GM12878 (cell line): ENCODE measurements at regions not wholly inside any gene's neighbourhood (a gene's known extent, or its start where the extent isn't known, plus 50 kb on each side); places are given as distances from the start of the nearest gene placed in this dataset.

Source experiments
- ATAC-seq: fragments of 200-7000 bp; cut with Tn5 transposase; 3 replicates; pipeline ENCODE4 v1.9.1; 2020; ENCODE audit warnings: mild to moderate bottlenecking, moderate library complexity
- BruUV-seq: library from RNA; stranded (reverse); fragments of 400-500 nt; replicated peaks from 2 replicates; lab custom pipeline; 2021; lab: Mats Ljungman, UMichigan
- CTCF ChIA-PET: fragments of 300-600 bp; sonication (Branson Sonifier 250); formaldehyde crosslinking; extraction: SDS; loops from one replicate; lab custom pipeline; 2021; ENCODE audit warnings: inconsistent platforms; lab: Yijun Ruan, JAX
- POLR2A ChIA-PET: fragments of 350-600 bp; formaldehyde crosslinking; extraction: SDS; loops from one replicate; lab custom pipeline; 2021; ENCODE audit warnings: inconsistent platforms; lab: Charles Lee
- RAD21 ChIA-PET: fragments of 300-600 bp; sonication (Branson Sonifier 250); formaldehyde crosslinking; loops from one replicate; lab custom pipeline; 2023; ENCODE audit warnings: antibody characterized with exemption; ENCODE audit not compliant: unreplicated experiment; lab: Charles Lee
- SMC1A ChIA-PET: fragments of 300-600 bp; sonication (Branson Sonifier 250); formaldehyde crosslinking; loops from one replicate; lab custom pipeline; 2023; ENCODE audit not compliant: unreplicated experiment, uncharacterized antibody; lab: Charles Lee
- DNase-seq: peaks from one replicate; pipeline ENCODE4 v3.0.0-alpha.2; 2011; ENCODE audit warnings: low read depth, low spot score
- FAIRE-seq: peaks from 3 replicates; lab custom pipeline; 2011; peaks lifted over from hg19 to GRCh38; lab: Jason Lieb, UNC
- H2AFZ ChIP-seq: 2 replicates; pipeline ENCODE4 v1.6.0; 2011; ENCODE audit warnings: low read depth, low read length, control low read depth; ENCODE audit not compliant: control insufficient read depth
- H3K27ac ChIP-seq: 2 replicates; pipeline ENCODE4 v1.5.1; 2011; ENCODE audit warnings: control low read depth; ENCODE audit not compliant: control insufficient read depth, insufficient read depth
- H3K27me3 ChIP-seq, 2 experiments: replicated peaks in 1 of 2; 2 replicates each; pipeline versions ENCODE4 v1.6.0 to v1.6.1; 2011; ENCODE audit warnings: low read length in 1 of 2; ENCODE audit not compliant: control insufficient read depth in 2 of 2, insufficient read depth in 2 of 2
- H3K36me3 ChIP-seq, 2 experiments: 2 replicates each; pipeline ENCODE4 v1.5.1; 2011; ENCODE audit warnings: low read length in 1 of 2; ENCODE audit not compliant: control insufficient read depth in 2 of 2, insufficient read depth in 2 of 2
- H3K4me1 ChIP-seq: 2 replicates; pipeline ENCODE4 v1.6.1; 2011; ENCODE audit warnings: mild to moderate bottlenecking, low read length, moderate library complexity, mixed read lengths; ENCODE audit not compliant: control insufficient read depth, insufficient read depth
- H3K4me2 ChIP-seq: 2 replicates; pipeline ENCODE4 v1.6.0; 2011; ENCODE audit warnings: control low read depth; ENCODE audit not compliant: control insufficient read depth, insufficient read depth
- H3K4me3 ChIP-seq: fragments of 200-600 bp; sonication (generic); 2 replicates; pipeline ENCODE4 v1.5.1; 2016
- H3K79me2 ChIP-seq: 2 replicates; pipeline ENCODE4 v1.6.0; 2011; ENCODE audit warnings: low read length; ENCODE audit not compliant: control insufficient read depth, insufficient read depth
- H3K9ac ChIP-seq: 2 replicates; pipeline ENCODE4 v1.8.0; 2011; ENCODE audit warnings: low read length, control low read depth, mixed read lengths; ENCODE audit not compliant: control insufficient read depth, insufficient read depth
- H3K9me3 ChIP-seq: replicated peaks from 3 replicates; pipeline ENCODE4 v1.5.1; 2011; ENCODE audit warnings: mild to moderate bottlenecking, low read length; ENCODE audit not compliant: control insufficient read depth, insufficient read depth
- H4K20me1 ChIP-seq: 2 replicates; pipeline ENCODE4 v1.6.0; 2011; ENCODE audit not compliant: control insufficient read depth, insufficient read depth
- CREB1 ChIP-seq: IDR thresholded peaks from 2 replicates; pipeline ENCODE4 v1.6.1; 2012; ENCODE audit warnings: low read depth, mild to moderate bottlenecking, inconsistent platforms
- DPF2 ChIP-seq: fragments of 450-650 bp; IDR thresholded peaks from 2 replicates; pipeline ENCODE4 v1.6.1; 2017; ENCODE audit warnings: mild to moderate bottlenecking
- HDAC2 ChIP-seq: fragments of 200-600 bp; sonication (generic); IDR thresholded peaks from 2 replicates; pipeline ENCODE4 v1.6.1; 2017
- KAT2A ChIP-seq: conservative IDR thresholded peaks from 2 replicates; pipeline ENCODE4 v1.6.1; 2011; ENCODE audit warnings: low read depth, low read length; ENCODE audit not compliant: control insufficient read depth
- MEF2A ChIP-seq: IDR thresholded peaks from 2 replicates; pipeline ENCODE4 v1.6.1; 2011; ENCODE audit warnings: low read depth, mild to moderate bottlenecking, low read length, moderate library complexity; ENCODE audit not compliant: insufficient read depth
- MEF2B ChIP-seq: fragments of 450-650 bp; IDR thresholded peaks from 2 replicates; pipeline ENCODE4 v1.6.1; 2018; ENCODE audit warnings: mild to moderate bottlenecking, moderate library complexity; ENCODE audit not compliant: partially characterized antibody, poor library complexity, severe bottlenecking
- NFYB ChIP-seq: IDR thresholded peaks from 2 replicates; pipeline ENCODE4 v1.6.1; 2011; ENCODE audit warnings: low read depth, mild to moderate bottlenecking, low read length, improper control_type of control experiment, moderate library complexity; ENCODE audit not compliant: insufficient read depth
- RAD21 ChIP-seq: IDR thresholded peaks from 2 replicates; pipeline ENCODE4 v1.6.1; 2011; ENCODE audit warnings: mild to moderate bottlenecking, low read depth, low read length, moderate library complexity; ENCODE audit not compliant: insufficient read depth
- RB1 ChIP-seq: fragments of 450-650 bp; formaldehyde crosslinking; IDR thresholded peaks from 2 replicates; pipeline ENCODE4 v1.6.1; 2017; ENCODE audit warnings: mild to moderate bottlenecking, borderline replicate concordance
- SIN3A ChIP-seq: IDR thresholded peaks from 2 replicates; pipeline ENCODE4 v1.6.1; 2012; ENCODE audit warnings: low read depth, low read length, improper control_type of control experiment
- SMAD1 ChIP-seq: fragments of 450-650 bp; IDR thresholded peaks from 2 replicates; pipeline ENCODE4 v1.6.1; 2018; ENCODE audit warnings: mild to moderate bottlenecking, low read depth; ENCODE audit not compliant: partially characterized antibody
- SRF ChIP-seq, 2 experiments: IDR thresholded peaks; 2 replicates each; pipeline ENCODE4 v1.6.1; 2011; ENCODE audit warnings: low read depth in 2 of 2, low read length in 2 of 2, mild to moderate bottlenecking in 1 of 2, moderate library complexity in 1 of 2
- STAT3 ChIP-seq: IDR thresholded peaks from 2 replicates; pipeline ENCODE4 v1.6.1; 2011; ENCODE audit warnings: low read depth, low read length, improper control_type of control experiment
- TAF1 ChIP-seq: IDR thresholded peaks from 2 replicates; pipeline ENCODE4 v1.6.1; 2011; ENCODE audit warnings: mild to moderate bottlenecking, low read depth, low read length, borderline replicate concordance
- ZSCAN29 ChIP-seq: fragments of 450-650 bp; IDR thresholded peaks from 2 replicates; pipeline ENCODE4 v1.6.1; 2017; ENCODE audit warnings: mild to moderate bottlenecking, moderate library complexity
- WGBS: methylation state at CpG from one replicate; pipeline ENCODE4 v1.1.6; 2016; ENCODE audit warnings: low lambda C conversion rate; ENCODE audit not compliant: insufficient replicate concordance, insufficient coverage; ENCODE audit errors: missing lambda C conversion rate; 5-methylcytosine and 5-hydroxymethylcytosine counted together
- in situ Hi-C: fragments of 300-500 bp; cut with MboI; formaldehyde crosslinking; loops from 9 replicates; pipeline ENCODE4 v1.14.3; 2018; ENCODE audit warnings: mixed read lengths
- intact Hi-C: fragments of 100-400 bp; cut with micrococcal nuclease; formaldehyde crosslinking; loops from one replicate; pipeline ENCODE4 v1.14.2; 2022; ENCODE audit not compliant: unreplicated experiment
- TF ChIP-seq, protein P1 (sequence below): fragments of 450-650 bp; IDR thresholded peaks from 2 replicates; pipeline ENCODE4 v1.6.1; 2017; ENCODE audit warnings: mild to moderate bottlenecking, low read depth, inconsistent platforms; ENCODE audit not compliant: poor library complexity, severe bottlenecking
- TF ChIP-seq, protein P2 (sequence below): IDR thresholded peaks from 2 replicates; pipeline ENCODE4 v1.6.1; 2011; ENCODE audit warnings: low read depth, mild to moderate bottlenecking, low read length, moderate library complexity, borderline replicate concordance; ENCODE audit errors: extremely low read depth
- TF ChIP-seq, protein P3 (sequence below): fragments of 450-650 bp; IDR thresholded peaks from 2 replicates; pipeline ENCODE4 v1.6.1; 2017; ENCODE audit warnings: mild to moderate bottlenecking, moderate library complexity
- TF ChIP-seq, protein P4 (sequence below): IDR thresholded peaks from 2 replicates; pipeline ENCODE4 v1.6.1; 2012; ENCODE audit warnings: low read length, inconsistent platforms

DNA sequence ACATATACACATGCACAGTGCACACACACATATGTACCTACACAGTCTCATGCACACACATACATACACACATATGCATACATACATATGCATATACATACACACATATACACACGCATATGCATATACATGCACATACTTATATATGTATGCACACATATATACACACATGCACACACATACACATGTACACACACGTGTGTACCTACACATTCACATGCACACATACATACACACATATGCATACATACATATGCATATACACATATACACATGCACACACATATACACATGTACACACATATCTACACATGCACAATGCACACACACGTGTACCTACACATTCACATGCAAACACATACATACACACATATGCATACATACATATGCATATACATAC, 100.3 kb upstream of the TWIST2 start:
- Histone ChIP-seq H3K27ac (no peak overlapping the region), H3K36me3 (no peaks in the 10 kb centered on the region), H3K9me3 (no peaks in the 10 kb centered on the region; the same call in 2 of the 3 replicates), H4K20me1 (no peaks in the 10 kb centered on the region), H3K4me1 (no peaks in the 10 kb centered on the region), H3K27me3 (no peaks in the 10 kb centered on the region), H3K4me2 (no peak overlapping the region), H2AFZ (no peak overlapping the region), H3K9ac (no peak overlapping the region), H3K4me3 (no peak overlapping the region), H3K79me2 (no peaks in the 10 kb centered on the region)
- WGBS, result 35% methylated on average over 3 of the region's 3 CpGs
- POLR2A ChIA-PET, result no interaction called here
- SMC1A ChIA-PET, result no interaction called here
- ATAC-seq (no peak), FAIRE-seq (no peak), DNase-seq (no peak)
- no TSS peak for BruUV-seq
- in situ Hi-C loops (no loop called here), intact Hi-C loops (no loop called here)
- CTCF ChIA-PET, result no interaction called here
- RAD21 ChIA-PET, result no interaction called here
- no peak for TF ChIP-seq SRF (IDR thresholded peaks at IDR 0.05; ENCODE audit: low read depth in 2 of 2, low read length in 2 of 2)
- TF ChIP-seq CREB1, result no peak
- TF ChIP-seq NFYB, result no peak
- TF ChIP-seq SIN3A, result no peak
- no peak for TF ChIP-seq ZSCAN29
- no peak for TF ChIP-seq TAF1
- no peak for TF ChIP-seq RB1
- TF ChIP-seq KAT2A, result no peak
- TF ChIP-seq, protein P1, sequence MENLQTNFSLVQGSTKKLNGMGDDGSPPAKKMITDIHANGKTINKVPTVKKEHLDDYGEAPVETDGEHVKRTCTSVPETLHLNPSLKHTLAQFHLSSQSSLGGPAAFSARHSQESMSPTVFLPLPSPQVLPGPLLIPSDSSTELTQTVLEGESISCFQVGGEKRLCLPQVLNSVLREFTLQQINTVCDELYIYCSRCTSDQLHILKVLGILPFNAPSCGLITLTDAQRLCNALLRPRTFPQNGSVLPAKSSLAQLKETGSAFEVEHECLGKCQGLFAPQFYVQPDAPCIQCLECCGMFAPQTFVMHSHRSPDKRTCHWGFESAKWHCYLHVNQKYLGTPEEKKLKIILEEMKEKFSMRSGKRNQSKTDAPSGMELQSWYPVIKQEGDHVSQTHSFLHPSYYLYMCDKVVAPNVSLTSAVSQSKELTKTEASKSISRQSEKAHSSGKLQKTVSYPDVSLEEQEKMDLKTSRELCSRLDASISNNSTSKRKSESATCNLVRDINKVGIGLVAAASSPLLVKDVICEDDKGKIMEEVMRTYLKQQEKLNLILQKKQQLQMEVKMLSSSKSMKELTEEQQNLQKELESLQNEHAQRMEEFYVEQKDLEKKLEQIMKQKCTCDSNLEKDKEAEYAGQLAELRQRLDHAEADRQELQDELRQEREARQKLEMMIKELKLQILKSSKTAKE, result no peak
- TF ChIP-seq, protein P2, sequence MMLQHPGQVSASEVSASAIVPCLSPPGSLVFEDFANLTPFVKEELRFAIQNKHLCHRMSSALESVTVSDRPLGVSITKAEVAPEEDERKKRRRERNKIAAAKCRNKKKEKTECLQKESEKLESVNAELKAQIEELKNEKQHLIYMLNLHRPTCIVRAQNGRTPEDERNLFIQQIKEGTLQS, result no peak
- TF ChIP-seq RAD21, result no peak
- no peak for TF ChIP-seq HDAC2
- TF ChIP-seq, protein P3, sequence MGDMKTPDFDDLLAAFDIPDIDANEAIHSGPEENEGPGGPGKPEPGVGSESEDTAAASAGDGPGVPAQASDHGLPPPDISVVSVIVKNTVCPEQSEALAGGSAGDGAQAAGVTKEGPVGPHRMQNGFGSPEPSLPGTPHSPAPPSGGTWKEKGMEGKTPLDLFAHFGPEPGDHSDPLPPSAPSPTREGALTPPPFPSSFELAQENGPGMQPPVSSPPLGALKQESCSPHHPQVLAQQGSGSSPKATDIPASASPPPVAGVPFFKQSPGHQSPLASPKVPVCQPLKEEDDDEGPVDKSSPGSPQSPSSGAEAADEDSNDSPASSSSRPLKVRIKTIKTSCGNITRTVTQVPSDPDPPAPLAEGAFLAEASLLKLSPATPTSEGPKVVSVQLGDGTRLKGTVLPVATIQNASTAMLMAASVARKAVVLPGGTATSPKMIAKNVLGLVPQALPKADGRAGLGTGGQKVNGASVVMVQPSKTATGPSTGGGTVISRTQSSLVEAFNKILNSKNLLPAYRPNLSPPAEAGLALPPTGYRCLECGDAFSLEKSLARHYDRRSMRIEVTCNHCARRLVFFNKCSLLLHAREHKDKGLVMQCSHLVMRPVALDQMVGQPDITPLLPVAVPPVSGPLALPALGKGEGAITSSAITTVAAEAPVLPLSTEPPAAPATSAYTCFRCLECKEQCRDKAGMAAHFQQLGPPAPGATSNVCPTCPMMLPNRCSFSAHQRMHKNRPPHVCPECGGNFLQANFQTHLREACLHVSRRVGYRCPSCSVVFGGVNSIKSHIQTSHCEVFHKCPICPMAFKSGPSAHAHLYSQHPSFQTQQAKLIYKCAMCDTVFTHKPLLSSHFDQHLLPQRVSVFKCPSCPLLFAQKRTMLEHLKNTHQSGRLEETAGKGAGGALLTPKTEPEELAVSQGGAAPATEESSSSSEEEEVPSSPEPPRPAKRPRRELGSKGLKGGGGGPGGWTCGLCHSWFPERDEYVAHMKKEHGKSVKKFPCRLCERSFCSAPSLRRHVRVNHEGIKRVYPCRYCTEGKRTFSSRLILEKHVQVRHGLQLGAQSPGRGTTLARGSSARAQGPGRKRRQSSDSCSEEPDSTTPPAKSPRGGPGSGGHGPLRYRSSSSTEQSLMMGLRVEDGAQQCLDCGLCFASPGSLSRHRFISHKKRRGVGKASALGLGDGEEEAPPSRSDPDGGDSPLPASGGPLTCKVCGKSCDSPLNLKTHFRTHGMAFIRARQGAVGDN, result no peak
- no peak for TF ChIP-seq SMAD1
- no peak for TF ChIP-seq DPF2
- TF ChIP-seq, protein P4, sequence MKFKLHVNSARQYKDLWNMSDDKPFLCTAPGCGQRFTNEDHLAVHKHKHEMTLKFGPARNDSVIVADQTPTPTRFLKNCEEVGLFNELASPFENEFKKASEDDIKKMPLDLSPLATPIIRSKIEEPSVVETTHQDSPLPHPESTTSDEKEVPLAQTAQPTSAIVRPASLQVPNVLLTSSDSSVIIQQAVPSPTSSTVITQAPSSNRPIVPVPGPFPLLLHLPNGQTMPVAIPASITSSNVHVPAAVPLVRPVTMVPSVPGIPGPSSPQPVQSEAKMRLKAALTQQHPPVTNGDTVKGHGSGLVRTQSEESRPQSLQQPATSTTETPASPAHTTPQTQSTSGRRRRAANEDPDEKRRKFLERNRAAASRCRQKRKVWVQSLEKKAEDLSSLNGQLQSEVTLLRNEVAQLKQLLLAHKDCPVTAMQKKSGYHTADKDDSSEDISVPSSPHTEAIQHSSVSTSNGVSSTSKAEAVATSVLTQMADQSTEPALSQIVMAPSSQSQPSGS, result no peak
- TF ChIP-seq MEF2A, result no peak
- no peak for TF ChIP-seq MEF2B
- TF ChIP-seq STAT3, result no peak
